Hindlimb muscle (tissue), 1 donor: ENCODE measurements at regions not wholly inside any gene's neighbourhood (a gene's known extent, or its start where the extent isn't known, plus 50 kb on each side); places are given as distances from the start of the nearest gene placed in this dataset.
"Not testable (repeated sequence)": the region's sequence is repeated elsewhere in the genome, so short reads cannot be mapped to it uniquely, and the experiment has no call there.

Source experiments
- DNase-seq: peaks from one replicate; pipeline ENCODE4 v3.0.0-alpha.2; 2013

DNA sequence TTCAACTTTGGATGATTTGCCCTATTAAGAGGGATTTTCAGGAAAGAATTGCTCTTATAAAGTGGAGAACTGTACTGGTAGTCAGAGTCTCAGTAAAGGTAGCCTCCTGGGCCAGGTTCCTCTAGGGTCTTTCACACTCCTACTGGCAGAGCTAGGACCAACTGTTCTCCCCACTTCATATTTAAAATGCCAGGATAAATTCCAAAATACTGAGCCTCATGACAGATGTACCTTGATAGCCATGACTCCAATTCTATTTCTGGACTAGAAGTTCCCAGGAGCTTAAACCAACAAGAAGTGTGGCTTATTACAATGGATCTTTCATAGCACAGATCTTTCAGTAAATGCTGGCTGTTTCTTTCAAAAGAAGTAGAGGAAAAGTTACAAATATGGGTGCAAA is 126.5 kb downstream of the C12orf75 start:
- DNase-seq: no peak

DNA sequence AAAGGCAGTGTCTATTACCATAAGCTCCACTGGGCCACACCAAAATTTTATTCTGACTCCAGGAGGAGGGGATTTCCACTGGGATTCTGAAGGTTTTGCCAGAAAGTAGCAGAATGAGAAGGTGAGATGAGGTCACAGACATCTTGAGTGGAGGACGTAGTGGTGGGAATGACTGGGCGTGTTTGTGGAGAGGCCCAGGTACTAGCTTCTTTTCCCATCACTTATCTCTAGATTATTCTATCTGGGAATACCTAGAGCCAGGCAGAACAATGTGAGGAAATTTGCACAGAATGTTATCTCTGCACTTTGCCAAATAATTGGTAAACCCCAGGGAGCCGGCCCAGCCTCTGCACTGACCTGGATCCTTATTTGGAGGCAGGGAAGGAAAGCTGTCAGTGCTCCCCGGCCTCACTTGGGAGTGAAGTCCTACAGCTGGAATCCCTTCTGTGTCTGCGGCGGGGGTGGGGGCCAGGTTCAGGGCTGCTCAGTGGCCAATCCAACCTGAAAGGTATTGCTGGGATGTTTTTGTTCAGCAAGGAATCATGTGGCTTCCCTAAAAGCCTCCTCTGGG is 129.4 kb downstream of the C12orf75 start:
- DNase-seq: no peak

DNA sequence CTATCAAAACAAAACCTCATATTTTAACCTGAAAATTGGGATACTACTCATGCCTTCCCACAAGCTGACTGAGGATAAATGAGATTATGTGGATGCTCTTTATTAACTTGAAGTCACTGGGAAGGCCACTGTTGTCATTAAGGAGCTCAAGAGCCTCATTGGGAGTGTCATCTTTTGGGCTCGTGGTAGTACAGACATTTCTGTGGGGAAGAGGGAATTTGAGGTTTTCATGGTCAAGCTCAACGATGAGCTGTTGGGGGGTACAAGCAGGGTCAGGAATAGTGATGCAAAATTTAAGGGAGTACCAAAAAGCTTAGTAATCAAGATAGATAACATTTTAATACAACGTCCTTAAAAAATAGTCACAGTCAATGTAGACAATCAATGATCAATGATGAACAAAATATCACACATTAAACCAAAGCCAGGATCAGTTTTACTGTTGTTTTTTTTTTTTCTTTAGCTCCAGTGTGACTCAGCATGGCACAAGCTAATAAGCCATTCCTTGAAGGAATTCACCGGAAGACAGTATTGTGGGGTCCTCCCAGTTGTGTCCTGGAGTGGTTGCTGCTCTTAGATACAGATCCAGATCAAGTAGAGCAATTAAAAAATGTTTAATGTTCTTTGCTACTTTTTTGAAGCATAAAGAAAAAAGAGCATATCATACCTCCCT is 130.9 kb downstream of the C12orf75 start:
- DNase-seq: no peak

DNA sequence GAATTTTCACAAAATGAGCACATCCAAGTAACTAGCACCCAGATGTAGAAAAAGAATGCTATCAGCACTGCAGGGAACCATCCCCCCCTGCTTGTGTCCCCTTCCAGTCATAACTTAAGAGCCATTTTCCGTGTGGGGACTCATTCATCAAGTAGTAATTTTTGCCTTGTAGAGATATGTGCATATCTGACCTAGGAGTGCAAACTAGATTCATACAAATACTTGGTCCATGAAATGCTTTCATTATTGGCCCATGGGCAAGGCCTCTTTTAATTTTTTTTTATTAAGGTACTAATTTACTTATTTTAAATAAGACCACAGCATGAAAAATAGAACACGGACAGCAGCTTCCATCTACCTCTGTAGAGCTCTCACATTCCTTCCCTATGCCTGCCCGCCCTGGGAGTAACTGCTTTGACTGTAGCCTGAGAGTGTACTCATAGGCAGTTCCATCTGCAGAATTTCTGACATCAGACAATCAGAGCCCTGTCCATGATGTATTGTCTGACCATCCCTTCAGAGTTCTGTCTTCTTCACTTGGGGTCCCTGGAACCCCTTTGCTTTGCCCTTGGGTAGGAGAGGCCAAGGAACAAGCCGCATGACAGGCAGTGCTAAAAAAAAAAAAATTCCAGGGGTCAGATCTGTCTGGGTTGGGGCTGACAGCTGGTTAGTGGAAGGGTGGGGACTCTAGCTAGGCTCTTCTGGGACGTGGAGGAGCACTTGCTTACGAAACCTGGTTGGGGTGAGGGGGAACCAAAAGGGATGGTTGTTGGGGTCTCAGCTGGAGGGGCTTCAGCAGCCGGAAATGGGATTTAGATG is 131.7 kb downstream of the C12orf75 start:
- DNase-seq: no peak

DNA sequence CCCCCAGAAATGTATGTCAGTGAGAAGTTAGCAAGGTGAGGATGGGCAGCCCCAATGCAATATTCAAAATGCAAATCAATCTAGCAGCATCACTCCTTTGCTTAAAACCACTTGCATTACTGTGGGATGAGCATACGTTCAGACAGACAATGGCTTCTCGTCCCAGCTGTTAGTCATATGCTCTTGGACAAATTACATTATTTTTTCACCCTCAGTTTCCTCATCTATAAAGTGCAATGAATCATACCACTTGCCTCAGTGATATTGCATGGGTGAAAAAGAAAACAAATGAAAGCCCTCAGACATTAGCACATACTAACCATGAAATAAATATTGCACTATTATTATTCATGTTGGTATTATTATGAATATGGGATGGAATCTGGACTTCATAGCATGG is 132.3 kb downstream of the C12orf75 start:
- DNase-seq: no peak

DNA sequence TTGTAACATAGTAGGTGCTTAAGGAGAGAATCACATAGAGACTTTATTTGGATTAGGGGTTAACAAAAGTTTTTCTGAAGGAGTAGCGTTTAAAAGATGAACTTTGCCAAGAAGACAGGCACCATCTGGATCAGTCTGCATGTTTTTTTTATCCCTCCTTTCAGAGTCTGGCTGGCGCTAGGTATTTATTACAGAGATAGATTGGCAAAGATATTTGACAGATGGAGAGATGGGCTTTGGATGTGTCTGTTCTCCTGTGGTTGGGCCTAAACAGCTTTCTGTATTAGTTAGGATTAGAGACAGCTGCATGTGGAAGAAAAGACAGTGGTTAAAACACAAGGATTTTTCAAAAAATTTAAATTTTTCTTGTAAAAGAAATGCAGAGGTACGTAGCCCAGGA is 133.9 kb downstream of the C12orf75 start:
- DNase-seq: no peak

DNA sequence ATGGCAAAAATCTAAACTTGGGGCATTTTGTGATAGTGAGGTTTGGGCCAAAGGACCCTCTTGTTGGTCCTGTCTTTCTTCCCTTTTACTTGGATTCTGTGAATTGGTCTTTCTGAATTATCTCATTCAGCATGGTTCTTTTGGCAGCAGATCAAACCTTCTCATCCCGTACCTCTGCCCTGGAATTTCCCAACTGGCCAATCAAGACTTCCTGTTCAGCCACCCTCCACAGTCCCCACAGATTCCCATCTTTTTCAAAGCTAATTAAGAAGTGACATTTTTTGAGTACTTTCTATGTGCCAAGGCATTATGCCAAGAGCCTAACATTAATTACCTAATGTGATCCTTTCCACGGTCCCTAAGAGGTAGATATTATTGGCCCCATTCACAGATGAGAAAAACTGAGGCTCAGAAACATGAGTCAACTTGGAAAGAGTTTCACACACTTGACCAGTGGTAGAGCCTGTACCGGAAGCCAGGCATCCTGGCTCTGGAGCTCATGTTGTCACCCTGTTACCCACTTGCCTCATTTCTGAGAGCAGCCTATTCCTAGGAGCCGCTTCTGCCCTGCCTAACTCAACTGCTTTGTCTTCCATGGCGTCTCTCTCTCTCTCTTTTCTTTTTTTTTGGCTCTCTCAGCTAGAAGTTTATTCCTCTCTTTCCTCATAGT is 135.9 kb downstream of the C12orf75 start:
- no peak for DNase-seq

DNA sequence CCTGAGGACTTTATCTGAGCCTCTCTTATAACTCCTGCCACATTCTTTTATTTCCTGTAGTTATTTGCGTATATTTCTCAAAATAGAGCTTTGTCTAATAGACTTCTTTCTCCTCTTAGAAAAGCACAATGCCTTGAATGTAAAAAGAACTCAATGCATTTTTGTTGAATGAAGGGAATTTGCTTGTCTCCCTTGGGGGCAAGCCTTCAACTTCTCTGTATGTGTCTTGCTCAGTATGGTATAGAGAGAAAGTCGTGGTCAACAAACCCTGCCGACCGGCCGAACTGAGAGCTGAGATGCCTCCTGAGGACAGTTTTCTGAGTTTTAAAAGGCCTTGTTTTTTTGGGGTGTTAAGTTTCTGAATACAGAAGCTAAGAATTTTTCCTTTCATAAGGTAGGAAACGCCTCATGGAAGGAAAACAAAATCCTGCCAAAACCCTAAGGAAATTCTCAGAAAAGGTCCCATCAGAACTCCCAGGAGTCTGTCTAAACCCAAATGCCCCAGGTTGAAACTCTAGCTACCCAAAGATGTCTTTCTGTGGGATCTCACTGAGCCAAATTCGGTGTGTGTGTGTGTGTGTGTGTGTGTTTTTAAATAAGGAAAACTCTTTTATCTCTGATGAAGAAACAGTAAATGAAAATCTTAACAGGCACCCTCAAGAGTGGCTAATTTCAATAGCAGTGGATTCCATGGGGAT is 136.6 kb downstream of the C12orf75 start:
- DNase-seq: no peak

DNA sequence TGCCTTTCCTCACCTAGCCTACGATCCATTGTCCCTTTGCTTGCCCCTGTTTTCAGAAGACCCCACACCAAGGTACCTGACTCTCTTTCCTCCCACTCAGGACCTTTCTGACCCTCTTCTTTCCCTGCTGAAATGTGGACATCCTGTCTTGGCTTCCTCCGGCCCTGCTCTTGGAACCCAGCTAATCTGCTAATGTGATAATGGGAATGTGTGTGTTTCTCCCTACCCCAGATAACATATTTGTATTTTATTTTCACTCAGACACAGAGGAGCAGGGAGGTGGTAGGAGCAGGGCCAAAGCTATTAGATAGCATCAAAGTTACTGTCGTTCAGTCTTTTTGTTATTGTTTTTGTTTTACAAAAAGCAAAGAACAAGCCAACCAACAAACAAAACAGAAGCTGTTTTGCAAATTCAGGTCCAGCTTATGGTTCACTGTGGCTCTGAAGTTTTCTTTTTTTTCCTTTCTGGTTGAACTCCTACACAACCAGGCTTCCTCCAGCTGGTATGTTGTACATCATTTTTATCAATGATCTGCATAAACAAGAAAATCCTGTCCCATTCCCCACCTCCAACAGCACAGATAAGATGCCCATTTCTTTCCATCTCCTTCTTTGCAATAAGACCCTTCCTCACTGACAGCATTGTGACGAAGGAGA is 137.3 kb downstream of the C12orf75 start:
- DNase-seq: no peak

DNA sequence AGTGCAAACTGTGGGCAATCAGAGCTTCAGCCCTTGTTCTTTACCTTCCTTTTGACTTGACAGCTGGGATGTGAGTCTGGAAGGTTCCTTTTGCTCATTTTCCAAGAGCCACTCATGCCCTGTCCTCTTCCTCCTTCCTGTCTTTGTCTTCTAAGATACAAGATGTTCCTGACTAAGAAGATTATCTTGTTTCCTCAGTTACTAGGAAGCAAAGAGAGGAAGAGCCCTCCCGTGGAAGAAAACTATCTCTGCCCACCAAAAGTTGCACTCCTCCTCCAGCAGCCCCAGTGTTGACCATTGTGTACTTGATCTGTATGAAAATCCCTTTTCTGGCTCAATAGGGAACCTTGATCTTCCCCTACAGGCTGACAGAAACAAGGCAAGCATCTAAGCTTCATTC is 138.0 kb downstream of the C12orf75 start:
- no peak for DNase-seq

DNA sequence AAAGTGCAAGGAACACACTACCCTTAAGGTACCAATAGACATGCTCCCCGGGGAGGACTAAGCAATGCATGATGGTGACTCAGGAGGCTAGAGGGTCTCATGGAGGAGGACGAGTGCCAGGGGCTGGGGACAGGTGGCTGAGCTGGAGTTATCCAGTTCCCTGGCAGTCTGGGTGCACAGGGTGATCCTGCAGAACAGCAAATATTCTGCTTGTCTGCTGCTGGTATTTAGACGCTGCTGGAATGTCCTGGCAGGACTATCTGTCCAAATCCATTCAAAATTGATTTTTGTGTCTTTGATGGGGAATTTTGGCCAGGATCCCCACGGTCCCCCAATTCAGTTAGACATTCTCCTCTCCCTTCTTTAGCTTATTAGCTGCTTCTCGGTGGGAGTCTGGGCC is 138.7 kb downstream of the C12orf75 start:
- DNase-seq: no peak

DNA sequence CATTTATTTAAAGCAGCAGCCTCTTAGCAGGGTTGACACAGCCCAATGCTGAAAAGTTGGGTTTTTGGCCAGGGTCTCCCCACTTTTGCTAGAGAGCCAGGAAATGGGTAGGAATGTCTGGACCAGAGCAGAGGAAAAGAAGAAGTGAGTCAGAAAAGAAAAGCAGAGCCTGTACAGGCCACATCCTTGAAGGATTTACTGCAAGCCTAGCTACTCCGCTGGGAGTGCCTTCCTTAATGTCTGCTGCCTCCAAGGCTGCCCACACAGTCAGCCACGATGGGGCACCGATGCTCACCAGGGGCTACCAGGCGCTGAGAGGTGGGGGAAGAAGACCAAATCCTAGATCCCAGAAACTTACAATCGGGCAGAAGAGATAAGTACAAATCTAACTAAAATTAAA is 139.2 kb downstream of the C12orf75 start:
- DNase-seq: no peak

DNA sequence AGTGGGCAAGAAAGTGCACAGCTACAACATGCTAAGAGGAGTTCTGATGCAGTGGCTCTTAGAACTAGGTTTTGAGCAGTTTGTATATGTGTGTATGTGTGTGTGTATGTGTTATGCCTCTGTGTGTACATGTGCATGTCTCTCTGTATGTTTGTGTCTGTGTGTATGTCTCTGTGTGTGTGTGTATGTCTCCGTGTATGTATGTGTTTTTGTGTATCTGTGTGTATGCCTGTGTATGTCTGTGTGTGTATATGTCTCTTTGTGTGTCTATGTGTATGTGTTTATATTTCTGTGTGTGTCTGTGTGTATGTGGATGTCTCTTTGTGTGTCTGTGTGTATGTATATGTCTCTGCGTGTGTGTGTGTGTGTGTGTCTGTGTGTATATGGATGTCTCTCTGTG is 139.6 kb downstream of the C12orf75 start:
- no peak for DNase-seq

DNA sequence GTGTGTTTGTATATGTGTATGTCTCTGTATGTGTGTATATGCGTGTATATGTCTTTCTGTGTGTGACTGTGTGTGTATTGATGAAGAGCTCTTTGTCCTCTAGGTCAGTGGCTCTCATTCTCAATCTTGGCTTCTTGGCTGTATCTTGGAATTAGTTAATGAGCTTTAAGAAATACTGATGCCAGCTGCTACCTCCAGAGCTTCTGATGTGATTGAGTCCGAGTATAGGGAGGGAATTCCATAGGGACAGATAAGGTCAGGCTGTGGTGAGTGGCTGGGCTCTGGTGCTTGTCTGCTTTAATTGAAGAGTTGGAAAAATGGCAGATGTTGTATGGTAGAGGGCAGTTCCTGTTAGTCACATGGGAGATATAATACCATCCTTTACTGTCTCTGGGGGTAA is 140.1 kb downstream of the C12orf75 start:
- DNase-seq: no peak

DNA sequence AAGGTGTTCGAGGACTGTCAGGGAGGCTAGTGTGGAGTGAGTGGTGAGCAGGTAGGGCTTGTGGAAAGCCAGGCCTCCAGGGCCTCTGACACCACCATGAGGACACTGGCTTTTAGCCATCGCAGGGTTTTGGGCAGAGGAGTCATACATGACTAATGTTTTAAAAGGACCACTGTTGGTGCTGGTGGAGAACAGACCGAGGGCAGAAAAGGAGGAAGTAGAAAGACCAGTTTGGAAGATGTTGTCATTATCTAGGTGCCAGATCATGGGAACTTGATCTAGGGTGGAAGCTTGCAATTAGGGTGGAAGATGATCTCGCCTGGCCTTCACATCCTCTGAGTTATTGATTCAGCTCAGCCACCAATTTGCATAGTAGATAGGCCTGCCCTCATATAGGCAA is 144.2 kb downstream of the C12orf75 start:
- no peak for DNase-seq

DNA sequence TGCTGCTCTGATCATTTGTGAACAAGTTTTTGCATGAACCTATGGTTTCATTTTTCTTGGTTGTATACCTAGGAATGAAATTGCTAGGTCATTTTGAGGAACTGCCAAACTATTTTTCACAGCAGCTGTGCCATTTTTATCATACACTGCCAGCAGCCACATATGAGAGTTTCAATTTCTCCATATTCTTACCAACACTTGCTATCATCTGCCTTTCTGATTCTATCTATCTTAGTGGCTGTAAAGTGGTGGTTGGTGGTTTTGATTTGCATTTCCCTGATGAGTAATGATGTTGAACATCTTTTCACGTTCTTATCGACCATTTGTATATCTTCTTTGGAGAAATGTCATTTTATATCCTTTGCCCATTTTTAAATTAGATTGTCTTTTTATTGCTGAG is 146.1 kb downstream of the C12orf75 start:
- no peak for DNase-seq

DNA sequence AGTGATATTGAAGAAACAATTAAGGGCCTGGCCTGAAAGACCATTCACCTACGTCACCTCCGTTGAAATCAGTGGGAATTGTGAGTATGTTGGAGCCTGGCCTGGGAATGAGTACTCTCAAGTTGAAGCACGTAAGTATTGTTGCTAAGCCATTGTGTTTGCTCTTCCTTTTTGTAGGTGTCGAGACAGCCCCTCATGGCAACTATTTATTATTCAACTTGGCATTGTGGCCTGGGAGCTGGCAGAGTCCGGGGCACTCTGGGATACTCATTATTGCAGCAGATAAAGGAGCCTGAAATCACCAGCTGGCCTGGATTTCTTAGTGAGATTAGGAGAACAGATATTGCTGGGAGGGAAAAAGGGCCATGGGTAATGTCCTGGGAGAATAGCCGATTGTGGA is 147.4 kb downstream of the C12orf75 start:
- peak; percentile 36 for DNase-seq

DNA sequence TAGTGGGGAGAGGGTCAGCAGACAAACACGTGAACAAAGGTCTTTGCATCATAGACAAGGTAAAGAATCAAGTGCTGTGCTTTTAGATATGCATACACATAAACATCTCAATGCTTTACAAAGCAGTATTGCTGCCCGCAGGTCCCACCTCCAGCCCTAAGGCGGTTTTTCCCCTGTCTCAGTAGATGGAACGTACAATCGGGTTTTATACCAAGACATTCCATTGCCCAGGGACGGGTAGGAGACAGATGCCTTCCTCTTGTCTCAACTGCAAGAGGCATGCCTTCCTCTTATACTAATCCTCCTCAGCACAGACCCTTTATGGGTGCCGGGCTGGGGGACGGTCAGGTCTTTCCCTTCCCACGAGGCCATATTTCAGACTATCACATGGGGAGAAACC is 148.3 kb downstream of the C12orf75 start:
- DNase-seq: not testable (repeated sequence)

DNA sequence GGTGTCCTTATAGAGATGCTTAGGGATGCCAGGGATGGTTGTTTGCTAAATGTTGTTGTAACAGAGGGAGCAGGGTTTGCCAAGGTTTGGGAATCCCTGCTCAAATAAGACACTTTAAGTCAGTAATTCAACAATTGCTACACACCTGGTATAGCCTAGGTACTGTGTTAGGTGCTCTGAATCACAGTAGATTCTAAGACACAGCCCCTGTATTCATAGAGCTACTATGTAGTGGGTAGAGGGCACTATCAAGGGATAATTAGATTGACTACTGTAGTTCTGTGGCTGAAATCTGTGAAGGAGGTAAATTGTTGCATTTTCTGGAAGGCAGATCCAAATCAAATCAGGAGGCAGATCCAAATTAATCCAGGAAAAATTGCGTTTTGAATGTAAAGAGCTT is 149.2 kb downstream of the C12orf75 start:
- no peak for DNase-seq

DNA sequence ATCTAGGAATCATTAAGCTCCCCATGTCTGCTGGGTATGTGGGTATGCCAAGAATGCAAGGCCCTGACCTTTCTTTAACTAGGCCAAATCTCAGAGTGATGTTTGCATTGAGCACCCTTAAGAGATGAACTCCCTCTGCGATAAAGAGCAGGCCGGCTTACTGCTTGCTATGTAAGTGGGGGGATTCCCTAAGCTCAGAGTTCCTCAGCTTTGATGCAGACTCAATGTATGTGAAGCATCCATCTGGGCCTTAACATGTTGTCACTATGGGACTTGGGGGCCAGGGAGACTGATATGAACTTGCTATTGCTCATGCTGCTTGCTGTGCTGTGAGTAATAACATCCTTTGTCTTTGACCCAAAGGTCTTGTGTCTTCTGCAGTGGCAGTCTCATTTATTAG is 149.7 kb downstream of the C12orf75 start:
- no peak for DNase-seq

DNA sequence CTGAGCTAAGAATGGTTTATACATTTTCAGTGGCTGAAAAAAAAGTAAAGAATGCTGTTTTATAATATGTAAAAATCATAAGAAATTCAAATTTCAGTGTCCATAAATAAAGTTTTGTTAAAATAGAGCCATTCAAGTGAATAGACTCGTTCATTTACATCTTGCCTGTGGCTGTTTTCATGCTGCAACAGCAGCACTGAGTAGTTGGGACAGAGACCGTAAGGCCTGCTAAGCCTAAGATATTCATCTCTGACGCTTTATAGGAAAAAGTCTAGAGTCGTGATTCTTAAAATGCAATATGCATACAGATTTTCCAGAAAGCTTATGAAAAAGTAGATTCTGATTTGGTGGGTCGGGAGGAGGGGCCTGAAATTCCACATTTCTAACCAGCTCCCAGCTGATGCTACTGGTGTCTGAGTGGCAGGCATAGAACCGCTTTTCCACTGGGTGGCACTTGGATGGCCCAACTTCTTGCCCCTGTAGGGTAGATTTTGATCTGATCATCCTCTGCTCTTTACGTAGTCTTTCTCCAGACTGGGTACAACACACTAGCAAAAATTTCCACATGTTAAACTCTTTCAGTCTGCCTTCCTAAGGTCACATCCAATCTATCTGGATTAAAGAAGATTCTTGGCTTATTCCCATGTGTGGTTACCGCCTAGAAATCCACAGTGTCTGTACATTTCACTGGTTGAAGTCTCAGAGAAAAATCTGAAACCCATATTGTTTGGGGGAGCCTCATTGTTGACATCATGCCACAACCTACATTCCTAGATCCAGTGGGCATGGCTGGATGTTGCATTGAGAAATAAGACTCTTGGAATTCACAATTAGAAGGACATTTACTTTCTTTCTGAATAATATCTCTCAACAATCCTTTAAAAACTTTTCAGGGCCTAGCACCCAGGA is 151.2 kb downstream of the C12orf75 start:
- no peak for DNase-seq
